ENCODE measurements at regions not wholly inside any gene's neighbourhood (a gene's known extent, or its start where the extent isn't known, plus 50 kb on each side); places are given as distances from the start of the nearest gene placed in this dataset.

DNA sequence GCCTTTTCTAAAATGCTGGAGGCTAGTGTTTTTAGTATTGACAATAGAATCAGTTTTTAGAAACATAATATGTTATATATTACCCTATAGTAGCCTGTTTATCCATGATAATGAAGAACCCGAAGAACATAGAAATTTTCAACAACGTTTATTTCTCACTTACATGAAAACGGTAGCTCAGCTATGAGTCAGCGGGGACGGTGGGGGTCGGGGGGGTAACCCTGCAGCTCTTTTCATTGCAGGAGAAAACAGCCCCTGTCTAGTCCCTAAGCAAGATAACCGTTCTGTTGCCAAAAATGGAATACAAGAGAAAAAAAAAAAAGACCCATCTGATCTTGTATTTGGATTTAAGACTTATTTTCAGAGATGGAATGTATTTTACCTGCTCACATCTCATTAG is 1758.4 kb upstream of the AGA start:
- TF ChIP-seq CTCF (IDR thresholded peaks at IDR 0.05), result no peak
- no peak for TF ChIP-seq POLR2A (IDR thresholded peaks at IDR 0.05)
